SK-N-MC (cell line): ENCODE measurements at regions not wholly inside any gene's neighbourhood (a gene's known extent, or its start where the extent isn't known, plus 50 kb on each side); places are given as distances from the start of the nearest gene placed in this dataset.
"Not testable (repeated sequence)": the region's sequence is repeated elsewhere in the genome, so short reads cannot be mapped to it uniquely, and the experiment has no call there.

Source experiments
- DNase-seq: peaks from one replicate; pipeline ENCODE4 v3.0.0-alpha.2; 2011; ENCODE audit warnings: low read depth, low spot score
- H3K27ac ChIP-seq: fragments of 200-600 bp; sonication (generic); 2 replicates; pipeline ENCODE4 v1.5.1; 2016; ENCODE audit warnings: mixed run types
- H3K36me3 ChIP-seq: fragments of 200-600 bp; sonication (generic); 2 replicates; pipeline ENCODE4 v1.6.1; 2017; ENCODE audit warnings: antibody characterized with exemption, low read length, mixed read lengths; ENCODE audit not compliant: insufficient read depth
- H3K4me3 ChIP-seq: fragments of 200-600 bp; sonication (generic); 2 replicates; pipeline ENCODE4 v1.5.1; 2016
- H3K9ac ChIP-seq: fragments of 200-600 bp; sonication (generic); 2 replicates; pipeline ENCODE4 v1.8.0; 2017; ENCODE audit warnings: mixed run types, mixed read lengths; ENCODE audit not compliant: insufficient read length
- H3K9me3 ChIP-seq: fragments of 200-600 bp; sonication (generic); 2 replicates; pipeline ENCODE4 v1.6.1; 2017; ENCODE audit warnings: low read depth, mild to moderate bottlenecking, antibody characterized with exemption, low read length, moderate library complexity, mixed read lengths
- EZH2 ChIP-seq: fragments of 200-600 bp; sonication (generic); IDR thresholded peaks from one replicate; pipeline ENCODE4 v1.6.1; 2017; ENCODE audit warnings: antibody characterized with exemption
- FOXP2 ChIP-seq: optimal IDR thresholded peaks from 2 replicates; pipeline ENCODE3; 2011; ENCODE audit warnings: mild to moderate bottlenecking, moderate library complexity; ENCODE audit not compliant: insufficient read depth; ENCODE audit errors: extremely low read length, control extremely low read depth
- POLR2AphosphoS5 ChIP-seq: IDR thresholded peaks from 2 replicates; pipeline ENCODE4 v1.6.1; 2012; ENCODE audit warnings: mild to moderate bottlenecking, low read depth, low read length, borderline replicate concordance

DNA sequence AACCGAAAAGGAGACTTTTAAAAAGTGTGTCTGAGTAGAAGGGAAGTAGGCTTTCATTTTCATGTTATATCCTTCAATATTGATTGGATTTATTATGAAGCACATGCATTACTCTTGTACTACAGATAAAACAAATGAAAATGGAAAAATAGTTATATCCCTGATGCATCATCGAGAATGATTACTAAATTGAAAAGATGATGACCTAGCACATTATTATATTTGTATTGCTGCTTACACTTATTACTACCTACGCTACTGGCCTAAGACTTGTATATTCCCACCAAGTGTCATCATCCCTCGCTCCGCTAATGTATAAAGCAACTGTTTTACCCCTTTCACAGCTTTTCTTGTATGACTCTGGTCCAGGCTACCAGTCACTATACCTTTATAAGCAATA, 922.4 kb downstream of the DIPK2A start:
- Histone ChIP-seq H3K9me3 (no peaks in the 10 kb centered on the region), H3K36me3 (no peaks in the 10 kb centered on the region)
- TF ChIP-seq FOXP2 (no peak), EZH2 (no peak), POLR2AphosphoS5 (no peak)

DNA sequence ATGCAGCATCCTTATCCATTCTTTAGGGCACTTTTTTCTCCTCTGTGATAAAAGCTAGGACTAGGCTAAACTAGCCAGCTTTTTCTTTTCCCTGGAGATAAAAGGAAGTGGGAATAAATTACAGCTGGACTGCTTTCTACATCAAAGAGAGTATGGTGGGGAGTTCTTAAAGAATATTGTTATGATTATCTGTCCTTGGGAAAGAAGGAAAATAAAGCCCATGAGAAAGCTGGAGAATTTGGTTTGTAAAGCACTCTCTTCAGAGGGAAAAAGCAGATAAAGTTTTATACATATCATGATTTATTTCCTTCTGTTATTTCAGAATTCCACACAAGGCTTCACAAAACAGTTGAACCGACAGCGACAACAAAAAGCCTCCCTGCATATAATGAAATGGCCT, 923.0 kb downstream of the DIPK2A start:
- Histone ChIP-seq H3K9me3 (no peaks in the 10 kb centered on the region), H3K27ac (no peak overlapping the region), H3K9ac (no peak overlapping the region), H3K36me3 (no peaks in the 10 kb centered on the region), H3K4me3 (no peak overlapping the region)
- TF ChIP-seq FOXP2 (no peak), EZH2 (no peak), POLR2AphosphoS5 (no peak)
- no peak for DNase-seq

More for the DNA sequence above, 922.4 kb downstream of the DIPK2A start:
- Histone ChIP-seq H3K27ac (no peak overlapping the region), H3K9ac (no peak overlapping the region), H3K4me3 (no peak overlapping the region)
- DNase-seq, result no peak

- Histone ChIP-seq H3K27ac (no peak overlapping the region), H3K36me3 (no peaks in the 10 kb centered on the region), H3K9me3 (no peaks in the 10 kb centered on the region; the same call in 1 of the 2 replicates), H3K9ac (no peak overlapping the region), H3K4me3 (no peak overlapping the region)
- TF ChIP-seq EZH2 (no peak), FOXP2 (no peak)
- DNase-seq, result no peak
Measured at GRCh38 chr3:144900366-144900765, 928.7 kb downstream of the DIPK2A start.

- not testable (repeated sequence) for H3K9me3 ChIP-seq, H3K4me3 ChIP-seq, H3K9ac ChIP-seq, H3K36me3 ChIP-seq, H3K27ac ChIP-seq, DNase-seq
Measured at GRCh38 chr3:144907581-144907980, 936.0 kb downstream of the DIPK2A start.

DNA sequence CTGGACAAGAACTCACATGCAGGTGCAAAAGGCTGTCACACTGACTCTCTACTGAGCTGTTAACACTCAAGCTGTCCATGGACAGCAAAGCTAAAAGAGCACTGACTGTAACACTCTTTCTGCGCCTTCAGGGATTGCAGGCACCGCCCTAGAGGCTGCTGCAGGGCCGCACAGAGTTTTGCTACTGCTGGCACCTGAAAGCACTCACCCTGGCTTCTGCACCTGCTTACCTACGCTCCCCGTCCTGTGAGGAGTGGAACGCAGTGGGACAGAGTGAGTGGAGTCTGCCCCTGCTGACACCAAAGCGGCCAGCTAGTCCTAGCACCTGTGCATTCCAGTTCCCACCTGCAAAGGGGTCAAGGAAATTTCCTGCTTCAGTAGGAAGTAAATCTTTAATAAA, 941.3 kb downstream of the DIPK2A start:
- H3K9ac ChIP-seq, result no peak overlapping the region
- no peaks in the 10 kb centered on the region for H3K36me3 ChIP-seq
- DNase-seq, result no peak
- no peak for TF ChIP-seq POLR2AphosphoS5
- no peak for TF ChIP-seq EZH2
- no peak for TF ChIP-seq FOXP2
- no peak overlapping the region for H3K4me3 ChIP-seq
- no peaks in the 10 kb centered on the region for H3K9me3 ChIP-seq
- no peak overlapping the region for H3K27ac ChIP-seq

DNA sequence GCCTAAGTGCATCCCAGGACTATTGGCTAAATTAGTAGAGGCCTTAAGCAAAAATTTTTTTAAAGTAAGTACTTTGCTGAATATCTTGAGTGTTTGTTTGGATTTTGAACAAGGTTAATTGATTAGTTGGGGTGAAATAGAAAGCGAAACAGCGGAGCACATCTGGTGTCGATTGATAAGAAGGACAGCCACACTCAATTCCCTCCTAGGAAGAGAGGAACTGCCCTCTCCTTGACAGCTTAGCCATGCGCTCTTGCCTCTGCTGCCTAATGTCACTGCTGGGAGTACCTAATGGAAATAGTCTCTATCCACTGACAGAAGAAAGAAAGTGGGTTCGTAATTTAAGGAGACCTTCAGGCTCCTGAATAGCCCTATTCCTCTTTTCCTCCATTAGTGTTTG, 943.6 kb downstream of the DIPK2A start:
- DNase-seq, result no peak
- H3K36me3 ChIP-seq, result no peaks in the 10 kb centered on the region
- H3K4me3 ChIP-seq, result no peak overlapping the region
- H3K27ac ChIP-seq, result no peak overlapping the region
- H3K9me3 ChIP-seq, result no peaks in the 10 kb centered on the region
- TF ChIP-seq EZH2 (no peak), FOXP2 (no peak), POLR2AphosphoS5 (no peak)
- no peak overlapping the region for H3K9ac ChIP-seq

GRCh38 chr3:144921710-144922109, 950.1 kb downstream of the DIPK2A start:
- no peak overlapping the region for H3K4me3 ChIP-seq
- no peak for DNase-seq
- no peak for TF ChIP-seq FOXP2
- TF ChIP-seq POLR2AphosphoS5, result no peak
- TF ChIP-seq EZH2, result no peak

GRCh38 chr3:144923046-144923775, 951.6 kb downstream of the DIPK2A start:
- no peaks in the 10 kb centered on the region for H3K36me3 ChIP-seq
- peak overlapping the region; percentile 63 for H3K4me3 ChIP-seq
- no peaks in the 10 kb centered on the region for H3K9me3 ChIP-seq
- peak overlapping the region; percentile 38 for H3K9ac ChIP-seq
- peak; percentile 45 for DNase-seq
- peak overlapping the region; percentile 74 for H3K27ac ChIP-seq
- TF ChIP-seq FOXP2 (no peak), POLR2AphosphoS5 (no peak), EZH2 (no peak)

More at GRCh38 chr3:144921710-144922109, 950.1 kb downstream of the DIPK2A start:
- Histone ChIP-seq H3K9me3 (no peaks in the 10 kb centered on the region), H3K27ac (no peak overlapping the region), H3K36me3 (no peaks in the 10 kb centered on the region), H3K9ac (no peak overlapping the region)

- Histone ChIP-seq H3K9ac (no peak overlapping the region), H3K36me3 (no peaks in the 10 kb centered on the region), H3K4me3 (no peak overlapping the region), H3K27ac (no peak overlapping the region), H3K9me3 (peaks cover 4% of the 10 kb centered on the region; the same call in 1 of the 2 replicates)
- no peak for DNase-seq
- no peak for TF ChIP-seq EZH2
Measured at GRCh38 chr3:144930431-144930830, 958.8 kb downstream of the DIPK2A start.

- TF ChIP-seq POLR2AphosphoS5 (no peak), EZH2 (no peak), FOXP2 (no peak)
- no peak overlapping the region for H3K4me3 ChIP-seq
- no peak overlapping the region for H3K9ac ChIP-seq
- H3K9me3 ChIP-seq, result peaks cover 10% of the 10 kb centered on the region; the same call in 1 of the 2 replicates
- H3K27ac ChIP-seq, result no peak overlapping the region
- no peak for DNase-seq
- H3K36me3 ChIP-seq, result no peaks in the 10 kb centered on the region
Measured at GRCh38 chr3:144931590-144931989, 960.0 kb downstream of the DIPK2A start.
